ENCODE measurements at regions not wholly inside any gene's neighbourhood (a gene's known extent, or its start where the extent isn't known, plus 50 kb on each side); places are given as distances from the start of the nearest gene placed in this dataset.
"Not testable (repeated sequence)": the region's sequence is repeated elsewhere in the genome, so short reads cannot be mapped to it uniquely, and the experiment has no call there.

- H3K9me3 Mint-ChIP-seq (ENCODE audit: low read depth) = peaks cover 76% of the 10 kb centered on the region
- H3K4me1 Mint-ChIP-seq (ENCODE audit: low read depth) = no peaks in the 10 kb centered on the region
- H3K4me3 Mint-ChIP-seq (ENCODE audit: low read depth) = no peak overlapping the region
- peaks cover 4% of the 10 kb centered on the region for H3K36me3 Mint-ChIP-seq (ENCODE audit: insufficient read depth)
- no peak overlapping the region for H3K27ac Mint-ChIP-seq
- TF ChIP-seq, protein P1, sequence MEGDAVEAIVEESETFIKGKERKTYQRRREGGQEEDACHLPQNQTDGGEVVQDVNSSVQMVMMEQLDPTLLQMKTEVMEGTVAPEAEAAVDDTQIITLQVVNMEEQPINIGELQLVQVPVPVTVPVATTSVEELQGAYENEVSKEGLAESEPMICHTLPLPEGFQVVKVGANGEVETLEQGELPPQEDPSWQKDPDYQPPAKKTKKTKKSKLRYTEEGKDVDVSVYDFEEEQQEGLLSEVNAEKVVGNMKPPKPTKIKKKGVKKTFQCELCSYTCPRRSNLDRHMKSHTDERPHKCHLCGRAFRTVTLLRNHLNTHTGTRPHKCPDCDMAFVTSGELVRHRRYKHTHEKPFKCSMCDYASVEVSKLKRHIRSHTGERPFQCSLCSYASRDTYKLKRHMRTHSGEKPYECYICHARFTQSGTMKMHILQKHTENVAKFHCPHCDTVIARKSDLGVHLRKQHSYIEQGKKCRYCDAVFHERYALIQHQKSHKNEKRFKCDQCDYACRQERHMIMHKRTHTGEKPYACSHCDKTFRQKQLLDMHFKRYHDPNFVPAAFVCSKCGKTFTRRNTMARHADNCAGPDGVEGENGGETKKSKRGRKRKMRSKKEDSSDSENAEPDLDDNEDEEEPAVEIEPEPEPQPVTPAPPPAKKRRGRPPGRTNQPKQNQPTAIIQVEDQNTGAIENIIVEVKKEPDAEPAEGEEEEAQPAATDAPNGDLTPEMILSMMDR (IDR thresholded peaks at IDR 0.05; ENCODE audit: unreplicated experiment) = no peak
- H3K27me3 Mint-ChIP-seq = no peaks in the 10 kb centered on the region
- no peak for DNase-seq (ENCODE audit: low spot score, unreplicated experiment)
These were observed 541.6 kb downstream of the TMEM121 start for GRCh38 chr14:106067935-106068334.

DNA sequence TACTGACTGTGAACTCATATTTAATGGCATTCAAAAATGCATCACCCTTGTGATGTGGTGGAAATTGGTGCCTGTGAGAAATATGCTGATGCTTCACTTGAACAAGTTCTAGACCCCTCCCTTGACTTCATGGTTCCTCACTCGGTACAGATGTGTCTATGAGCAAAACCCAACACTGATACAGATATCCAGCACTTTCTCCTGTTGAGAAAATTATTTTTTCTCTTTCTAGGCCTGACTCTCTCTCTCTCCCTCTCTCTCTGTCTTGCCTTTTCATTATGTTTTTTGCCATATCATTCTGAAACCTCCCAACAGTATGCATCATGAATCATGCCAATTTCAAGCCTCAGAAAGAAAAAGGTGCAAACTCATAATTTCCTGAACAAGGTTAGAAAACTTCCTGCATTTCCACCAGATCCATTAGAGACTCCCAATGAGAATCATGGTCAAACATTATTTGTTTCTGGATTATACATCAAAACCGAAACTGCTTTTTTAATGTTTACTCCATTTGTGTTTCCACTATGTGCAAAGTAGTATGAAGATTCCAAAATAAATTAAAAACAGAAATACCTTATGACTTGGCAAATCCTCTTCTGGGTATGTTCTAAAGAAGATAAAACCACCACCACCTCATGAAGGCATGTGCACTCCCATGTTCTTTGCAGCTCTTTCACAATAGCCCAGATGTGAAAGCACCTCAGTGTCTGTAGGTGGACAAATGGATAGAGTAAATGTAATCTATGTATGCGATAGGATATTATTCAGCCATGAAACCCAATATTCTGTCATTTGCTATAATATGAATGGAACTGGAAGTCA lies 543.6 kb downstream of the TMEM121 start:
- H3K36me3 Mint-ChIP-seq (ENCODE audit: insufficient read depth) = peaks cover 2% of the 10 kb centered on the region
- no peak overlapping the region for H3K4me3 Mint-ChIP-seq (ENCODE audit: low read depth)
- H3K4me1 Mint-ChIP-seq (ENCODE audit: low read depth) = no peaks in the 10 kb centered on the region
- no peak for DNase-seq (ENCODE audit: low spot score, unreplicated experiment)
- no peak overlapping the region for H3K27ac Mint-ChIP-seq
- TF ChIP-seq, protein P1 (IDR thresholded peaks at IDR 0.05; ENCODE audit: unreplicated experiment) = no peak
- H3K9me3 Mint-ChIP-seq (ENCODE audit: low read depth) = peaks cover 74% of the 10 kb centered on the region
- no peaks in the 10 kb centered on the region for H3K27me3 Mint-ChIP-seq

- DNase-seq (ENCODE audit: low spot score, unreplicated experiment) = no peak
- Mint-ChIP-seq H3K4me1 (ENCODE audit: low read depth) (no peaks in the 10 kb centered on the region), H3K27ac (no peak overlapping the region), H3K27me3 (no peaks in the 10 kb centered on the region), H3K4me3 (ENCODE audit: low read depth) (no peak overlapping the region), H3K36me3 (ENCODE audit: insufficient read depth) (no peaks in the 10 kb centered on the region), H3K9me3 (ENCODE audit: low read depth) (peaks cover 17% of the 10 kb centered on the region)
- TF ChIP-seq, protein P1 (IDR thresholded peaks at IDR 0.05; ENCODE audit: unreplicated experiment) = no peak
These were observed 554.5 kb downstream of the TMEM121 start for GRCh38 chr14:106080922-106081321.

DNA sequence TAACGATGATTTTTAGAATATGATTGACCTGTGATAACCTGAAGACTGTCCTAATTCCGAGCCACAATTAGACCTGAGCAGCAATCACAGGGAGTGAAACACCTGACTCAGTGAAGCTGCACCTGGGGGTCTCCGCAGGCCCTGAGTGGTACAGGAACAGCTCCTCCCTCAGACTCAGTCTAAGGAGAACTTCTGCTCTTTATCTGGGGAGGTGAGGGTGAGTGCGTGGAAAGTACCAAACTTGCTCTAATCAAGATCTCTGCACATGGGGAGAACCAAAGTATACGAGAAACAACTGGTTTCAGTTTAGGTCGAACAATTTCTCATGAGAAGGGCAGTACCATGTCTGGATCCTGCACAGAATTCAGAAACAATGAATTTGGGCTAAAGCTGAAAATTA lies 555.3 kb downstream of the TMEM121 start:
- H3K27me3 Mint-ChIP-seq; DNase-seq (ENCODE audit: low spot score, unreplicated experiment); H3K27ac Mint-ChIP-seq; H3K4me3 Mint-ChIP-seq (ENCODE audit: low read depth); H3K4me1 Mint-ChIP-seq (ENCODE audit: low read depth); H3K36me3 Mint-ChIP-seq (ENCODE audit: insufficient read depth): not testable (repeated sequence)
- peaks cover 17% of the 10 kb centered on the region for H3K9me3 Mint-ChIP-seq (ENCODE audit: low read depth)

DNA sequence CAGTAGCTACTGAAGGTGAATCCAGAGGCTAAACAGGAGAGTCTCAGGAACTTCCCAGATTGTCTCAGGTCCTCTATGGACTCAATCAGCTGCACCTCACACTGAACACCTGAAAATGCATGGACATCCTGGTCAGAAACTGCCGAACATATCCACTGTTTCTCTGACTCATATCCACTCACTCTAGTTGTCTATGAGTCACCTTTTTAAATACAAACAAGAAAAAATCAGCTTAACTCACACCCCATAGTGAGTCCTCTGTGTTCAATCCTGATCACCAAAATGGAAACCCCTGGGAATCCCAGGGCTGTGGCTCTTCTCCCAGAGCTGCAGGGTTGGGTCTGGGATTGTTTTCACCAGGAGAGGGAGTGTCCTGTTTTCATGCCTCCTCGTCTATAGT lies 556.7 kb downstream of the TMEM121 start:
- DNase-seq (ENCODE audit: low spot score, unreplicated experiment) = no peak
- Mint-ChIP-seq H3K9me3 (ENCODE audit: low read depth) (peaks cover 17% of the 10 kb centered on the region), H3K27ac (no peak overlapping the region), H3K27me3 (no peaks in the 10 kb centered on the region), H3K4me3 (ENCODE audit: low read depth) (no peak overlapping the region), H3K4me1 (ENCODE audit: low read depth) (no peaks in the 10 kb centered on the region), H3K36me3 (ENCODE audit: insufficient read depth) (no peaks in the 10 kb centered on the region)
- TF ChIP-seq, protein P1 (IDR thresholded peaks at IDR 0.05; ENCODE audit: unreplicated experiment) = no peak

- DNase-seq (ENCODE audit: low spot score, unreplicated experiment) = no peak
These were observed 561.5 kb downstream of the TMEM121 start for GRCh38 chr14:106087837-106088236.

GRCh38 chr14:106088860-106089259 lies 562.5 kb downstream of the TMEM121 start:
- H3K9me3 Mint-ChIP-seq (ENCODE audit: low read depth); H3K27ac Mint-ChIP-seq; DNase-seq (ENCODE audit: low spot score, unreplicated experiment); H3K4me3 Mint-ChIP-seq (ENCODE audit: low read depth); H3K27me3 Mint-ChIP-seq; H3K4me1 Mint-ChIP-seq (ENCODE audit: low read depth); H3K36me3 Mint-ChIP-seq (ENCODE audit: insufficient read depth): not testable (repeated sequence)

More at GRCh38 chr14:106087837-106088236, 561.5 kb downstream of the TMEM121 start:
- Mint-ChIP-seq H3K9me3 (ENCODE audit: low read depth) (peaks cover 9% of the 10 kb centered on the region), H3K27ac (no peak overlapping the region), H3K4me3 (ENCODE audit: low read depth) (no peak overlapping the region), H3K4me1 (ENCODE audit: low read depth) (no peaks in the 10 kb centered on the region), H3K27me3 (no peaks in the 10 kb centered on the region), H3K36me3 (ENCODE audit: insufficient read depth) (no peaks in the 10 kb centered on the region)
- TF ChIP-seq, protein P1 (IDR thresholded peaks at IDR 0.05; ENCODE audit: unreplicated experiment) = no peak

Measured in progenitor cell of endocrine pancreas (in vitro differentiated cells).